HCT116 (cell line): ENCODE measurements at regions not wholly inside any gene's neighbourhood (a gene's known extent, or its start where the extent isn't known, plus 50 kb on each side); places are given as distances from the start of the nearest gene placed in this dataset.

Experiments
- ATAC-seq: fragments of 200-7000 bp; cut with Tn5 transposase; 2 replicates; pipeline ENCODE4 v1.9.1; 2020; ENCODE audit warnings: mild to moderate bottlenecking, moderate library complexity
- BruUV-seq: library from RNA; stranded (reverse); fragments of 400-500 nt; replicated peaks from 2 replicates; lab custom pipeline; 2021; lab: Mats Ljungman, UMichigan
- CTCF ChIA-PET: fragments of 300-600 bp; sonication (Branson Sonifier 250); formaldehyde crosslinking; loops from one replicate; lab custom pipeline; 2021; ENCODE audit warnings: antibody characterized with exemption; lab: Charles Lee
- POLR2A ChIA-PET: fragments of 300-600, 350-600 bp; sonication (Branson Sonifier 250); formaldehyde crosslinking; loops from one replicate; lab custom pipeline; 2021; ENCODE audit warnings: antibody characterized with exemption; lab: Charles Lee
- RAD21 ChIA-PET, 2 experiments: fragments of 300-600 bp; sonication (Branson Sonifier 250); formaldehyde crosslinking; loops; one replicate each; lab custom pipeline; 2023; ENCODE audit warnings: low total read pairs in 2 of 2; ENCODE audit not compliant: uncharacterized antibody in 2 of 2, unreplicated experiment in 2 of 2, low non-redundant PET in 1 of 2; lab: Charles Lee
- DNase-seq: peaks from one replicate; pipeline ENCODE4 v3.0.0-alpha.2; 2010; ENCODE audit warnings: low read depth, low spot score
- H2AFZ ChIP-seq: fragments of 200-600 bp; shearing (Covaris generic), sonication (generic); 2 replicates; pipeline ENCODE4 v1.6.1; 2017; ENCODE audit warnings: low read depth, mixed run types, mixed read lengths, antibody characterized with exemption, low read length; ENCODE audit not compliant: poor library complexity, severe bottlenecking
- H3K27ac ChIP-seq: 2 replicates; pipeline ENCODE4 v1.5.1; 2012; ENCODE audit warnings: low read depth, low read length
- H3K27me3 ChIP-seq: fragments of 200-600 bp; sonication (generic); 2 replicates; pipeline ENCODE4 v1.6.1; 2016; ENCODE audit warnings: mixed run types, low read length, mixed read lengths; ENCODE audit not compliant: insufficient read depth
- H3K36me3 ChIP-seq, 2 experiments: fragments of 200-500 bp in 1 of 2; fragments of 200-600 bp in 1 of 2; sonication (Bioruptor generic) in 1 of 2; sonication (generic) in 1 of 2; 2 replicates each; pipeline versions ENCODE4 v1.5.1 to v1.6.1; 2014 to 2016; ENCODE audit warnings: low read length in 2 of 2, inconsistent platforms in 1 of 2, mixed read lengths in 1 of 2, mixed run types in 1 of 2; ENCODE audit not compliant: insufficient read depth in 2 of 2, control insufficient read depth in 1 of 2
- H3K4me1 ChIP-seq, 2 experiments: fragments of 200-600 bp in 1 of 2; sonication (generic) in 1 of 2; 2 replicates each; pipeline versions ENCODE4 v1.5.1 to v1.6.1; 2012 to 2017; ENCODE audit warnings: low read length in 2 of 2, inconsistent platforms in 1 of 2, mild to moderate bottlenecking in 1 of 2, mixed read lengths in 1 of 2, mixed run types in 1 of 2, moderate library complexity in 1 of 2; ENCODE audit not compliant: insufficient read depth in 2 of 2, control insufficient read depth in 1 of 2
- H3K4me2 ChIP-seq: fragments of 200-600 bp; sonication (generic); 2 replicates; pipeline ENCODE4 v1.6.1; 2017; ENCODE audit warnings: mixed run types, low read length, mixed read lengths
- H3K4me3 ChIP-seq, 2 experiments: fragments of 200-600 bp in 1 of 2; sonication (generic) in 1 of 2; replicated peaks in 1 of 2; 2 replicates each; pipeline ENCODE4 v1.5.1; 2011 to 2016; ENCODE audit warnings: low read length in 2 of 2, control low read depth in 1 of 2, low read depth in 1 of 2, mild to moderate bottlenecking in 1 of 2, mixed read lengths in 1 of 2, mixed run types in 1 of 2
- H3K79me2 ChIP-seq: fragments of 200-600 bp; sonication (generic); 2 replicates; pipeline ENCODE4 v1.6.1; 2017; ENCODE audit warnings: mild to moderate bottlenecking, mixed run types, low read length, moderate library complexity, mixed read lengths; ENCODE audit not compliant: insufficient read depth
- H3K9ac ChIP-seq: fragments of 200-600 bp; sonication (generic); 2 replicates; pipeline ENCODE4 v1.6.1; 2016; ENCODE audit warnings: low read length, mixed read lengths
- H3K9me2 ChIP-seq: fragments of 200-600 bp; sonication (generic), shearing (Covaris generic); 2 replicates; pipeline ENCODE4 v1.6.1; 2017; ENCODE audit warnings: mixed run types, mild to moderate bottlenecking, moderate library complexity; ENCODE audit not compliant: insufficient read depth
- H3K9me3 ChIP-seq, 2 experiments: fragments of 200-500 bp in 1 of 2; fragments of 200-600 bp in 1 of 2; sonication (Bioruptor generic) in 1 of 2; sonication (generic) in 1 of 2; 2 replicates each; pipeline ENCODE4 v1.6.1; 2014 to 2017; ENCODE audit warnings: low read length in 2 of 2, mixed read lengths in 2 of 2, inconsistent platforms in 1 of 2, low read depth in 1 of 2, mild to moderate bottlenecking in 1 of 2, mixed run types in 1 of 2, moderate library complexity in 1 of 2; ENCODE audit not compliant: control insufficient read depth in 1 of 2, insufficient read depth in 1 of 2
- H4K20me1 ChIP-seq: fragments of 200-600 bp; sonication (generic), shearing (Covaris generic); 2 replicates; pipeline ENCODE4 v1.6.1; 2017; ENCODE audit warnings: mixed run types, mild to moderate bottlenecking, moderate library complexity; ENCODE audit not compliant: insufficient read depth
- CEBPB ChIP-seq: IDR thresholded peaks from 2 replicates; pipeline ENCODE4 v1.6.1; 2012; ENCODE audit warnings: low read depth
- EGR1 ChIP-seq: IDR thresholded peaks from 2 replicates; pipeline ENCODE4 v1.6.1; 2012; ENCODE audit warnings: low read depth
- ELF1 ChIP-seq: IDR thresholded peaks from 2 replicates; pipeline ENCODE4 v1.6.1; 2012; ENCODE audit warnings: low read depth, borderline replicate concordance
- EZH2 ChIP-seq: fragments of 200-600 bp; sonication (generic); IDR thresholded peaks from 2 replicates; pipeline ENCODE4 v1.6.1; 2017; ENCODE audit warnings: antibody characterized with exemption, mixed run types
- RAD21 ChIP-seq: IDR thresholded peaks from 2 replicates; pipeline ENCODE4 v1.6.1; 2012; ENCODE audit warnings: low read depth, mild to moderate bottlenecking
- TCF7L2 ChIP-seq: IDR thresholded peaks from 2 replicates; pipeline ENCODE4 v1.7.0; 2011; ENCODE audit warnings: borderline replicate concordance, inconsistent platforms; ENCODE audit not compliant: insufficient read depth, insufficient read length; ENCODE audit errors: extremely low read depth
- ZNF274 ChIP-seq: fragments of 200-500 bp; sonication (Bioruptor generic); IDR thresholded peaks from 2 replicates; pipeline ENCODE4 v1.6.1; 2014; ENCODE audit warnings: mild to moderate bottlenecking, low read depth, low read length, inconsistent platforms
- intact Hi-C: fragments of 100-400 bp; cut with micrococcal nuclease; formaldehyde crosslinking; loops from 2 replicates; pipeline ENCODE4 v1.10.0; 2022
- TF ChIP-seq, protein P1 (sequence below), 3 experiments: fragments of 200-600 bp in 1 of 3; sonication (generic) in 1 of 3; IDR thresholded peaks in 2 of 3; conservative IDR thresholded peaks in 1 of 3; 2 replicates each; pipeline ENCODE4 v1.5.1; 2012 to 2017; ENCODE audit warnings: low read depth in 2 of 3, low read length in 2 of 3, antibody characterized with exemption in 1 of 3, borderline replicate concordance in 1 of 3, control low read depth in 1 of 3, mild to moderate bottlenecking in 1 of 3, mixed read lengths in 1 of 3, mixed run types in 1 of 3, moderate library complexity in 1 of 3; ENCODE audit not compliant: insufficient read depth in 1 of 3
- TF ChIP-seq, protein P2 (sequence below): IDR thresholded peaks from 2 replicates; pipeline ENCODE4 v1.6.1; 2012
- TF ChIP-seq, protein P3 (sequence below): IDR thresholded peaks from 2 replicates; pipeline ENCODE4 v1.6.1; 2012
- TF ChIP-seq, protein P4 (sequence below): IDR thresholded peaks from 2 replicates; pipeline ENCODE4 v1.6.1; 2012; ENCODE audit warnings: low read depth

DNA sequence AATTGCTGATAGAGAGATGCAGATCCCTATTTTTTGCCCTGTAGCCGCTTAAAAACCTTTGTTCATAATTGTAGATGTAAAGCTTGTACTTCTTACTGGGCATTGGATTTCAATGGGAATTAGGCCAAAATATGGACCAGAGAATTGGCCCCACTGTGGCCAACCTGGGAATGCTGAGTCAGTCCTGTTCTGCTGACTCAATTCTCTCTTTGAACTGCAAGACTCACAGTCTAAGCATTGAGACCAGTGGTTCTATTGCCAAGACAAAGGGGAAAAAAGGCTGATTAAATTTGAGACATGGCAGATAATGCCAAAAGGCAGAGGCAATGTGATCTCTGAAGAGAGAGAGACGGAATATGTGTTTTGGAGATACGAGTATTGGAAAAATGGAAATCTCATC is 72.5 kb upstream of the UBL3 start:
- no peak for DNase-seq

DNA sequence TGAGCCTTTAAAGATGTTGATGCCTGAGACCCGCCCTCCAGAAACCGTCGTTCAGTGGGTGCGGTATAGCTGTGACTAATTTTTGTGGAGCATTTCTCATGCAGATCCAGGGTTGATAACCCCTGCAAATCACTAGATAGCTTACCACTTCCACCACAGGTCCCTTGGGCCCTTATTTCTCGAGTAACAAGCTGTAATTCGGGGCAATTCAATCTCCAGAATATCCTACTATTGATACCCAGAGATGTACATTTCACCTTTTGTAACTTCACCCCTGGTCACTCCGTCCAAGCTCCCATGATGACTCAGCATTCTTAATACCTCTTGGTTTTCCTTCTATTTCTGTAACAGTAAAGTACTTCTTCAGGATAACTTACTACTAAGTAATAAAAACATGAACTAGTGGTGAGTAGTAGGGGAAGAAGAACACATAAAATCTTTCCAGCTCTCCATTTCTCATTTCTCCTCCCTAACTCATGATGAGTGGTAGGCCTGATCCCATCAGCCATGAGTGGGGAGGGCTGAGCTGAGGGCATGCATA is 71.9 kb upstream of the UBL3 start:
- no peak overlapping the region for H3K27ac ChIP-seq
- H3K9me3 ChIP-seq = no peaks in the 10 kb centered on the region
- no peak overlapping the region for H3K4me3 ChIP-seq
- H2AFZ ChIP-seq = peak overlapping the region; percentile 81
- no peaks in the 10 kb centered on the region for H3K36me3 ChIP-seq
- no TSS peak for BruUV-seq
- no peaks in the 10 kb centered on the region for H3K9me2 ChIP-seq
- H3K9ac ChIP-seq = no peak overlapping the region
- peak overlapping the region; percentile 11; the same call in 1 of the 2 replicates for H3K4me2 ChIP-seq
- no peaks in the 10 kb centered on the region for H3K27me3 ChIP-seq
- ChIA-PET POLR2A (no interaction called here), RAD21 (no interaction called here), CTCF (no interaction called here)
- peaks cover 45 to 72% of the 10 kb centered on the region in 2 experiments for H3K4me1 ChIP-seq
- no peaks in the 10 kb centered on the region for H4K20me1 ChIP-seq
- DNase-seq (no peak), ATAC-seq (no peak)
- intact Hi-C loops = loop anchor here (10.0 kb wide), 1 partner anchor 192 kb away; no protein-coding TSS in a partner anchor
- no peaks in the 10 kb centered on the region for H3K79me2 ChIP-seq
- TF ChIP-seq CEBPB (no peak), ZNF274 (no peak), RAD21 (no peak), ELF1 (no peak), EZH2 (no peak), EGR1 (no peak)
- TF ChIP-seq, protein P1, sequence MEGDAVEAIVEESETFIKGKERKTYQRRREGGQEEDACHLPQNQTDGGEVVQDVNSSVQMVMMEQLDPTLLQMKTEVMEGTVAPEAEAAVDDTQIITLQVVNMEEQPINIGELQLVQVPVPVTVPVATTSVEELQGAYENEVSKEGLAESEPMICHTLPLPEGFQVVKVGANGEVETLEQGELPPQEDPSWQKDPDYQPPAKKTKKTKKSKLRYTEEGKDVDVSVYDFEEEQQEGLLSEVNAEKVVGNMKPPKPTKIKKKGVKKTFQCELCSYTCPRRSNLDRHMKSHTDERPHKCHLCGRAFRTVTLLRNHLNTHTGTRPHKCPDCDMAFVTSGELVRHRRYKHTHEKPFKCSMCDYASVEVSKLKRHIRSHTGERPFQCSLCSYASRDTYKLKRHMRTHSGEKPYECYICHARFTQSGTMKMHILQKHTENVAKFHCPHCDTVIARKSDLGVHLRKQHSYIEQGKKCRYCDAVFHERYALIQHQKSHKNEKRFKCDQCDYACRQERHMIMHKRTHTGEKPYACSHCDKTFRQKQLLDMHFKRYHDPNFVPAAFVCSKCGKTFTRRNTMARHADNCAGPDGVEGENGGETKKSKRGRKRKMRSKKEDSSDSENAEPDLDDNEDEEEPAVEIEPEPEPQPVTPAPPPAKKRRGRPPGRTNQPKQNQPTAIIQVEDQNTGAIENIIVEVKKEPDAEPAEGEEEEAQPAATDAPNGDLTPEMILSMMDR (IDR thresholded peaks at IDR 0.05 in 2 of 3, conservative IDR thresholded peaks at IDR 0.05 in 1 of 3; ENCODE audit: borderline replicate concordance in 1 of 3, insufficient read depth in 1 of 3, low read depth in 2 of 3, low read length in 2 of 3) = no peak
- TF ChIP-seq, protein P2, sequence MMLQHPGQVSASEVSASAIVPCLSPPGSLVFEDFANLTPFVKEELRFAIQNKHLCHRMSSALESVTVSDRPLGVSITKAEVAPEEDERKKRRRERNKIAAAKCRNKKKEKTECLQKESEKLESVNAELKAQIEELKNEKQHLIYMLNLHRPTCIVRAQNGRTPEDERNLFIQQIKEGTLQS = no peak
- TF ChIP-seq, protein P3, sequence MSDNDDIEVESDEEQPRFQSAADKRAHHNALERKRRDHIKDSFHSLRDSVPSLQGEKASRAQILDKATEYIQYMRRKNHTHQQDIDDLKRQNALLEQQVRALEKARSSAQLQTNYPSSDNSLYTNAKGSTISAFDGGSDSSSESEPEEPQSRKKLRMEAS = no peak
- TF ChIP-seq, protein P4, sequence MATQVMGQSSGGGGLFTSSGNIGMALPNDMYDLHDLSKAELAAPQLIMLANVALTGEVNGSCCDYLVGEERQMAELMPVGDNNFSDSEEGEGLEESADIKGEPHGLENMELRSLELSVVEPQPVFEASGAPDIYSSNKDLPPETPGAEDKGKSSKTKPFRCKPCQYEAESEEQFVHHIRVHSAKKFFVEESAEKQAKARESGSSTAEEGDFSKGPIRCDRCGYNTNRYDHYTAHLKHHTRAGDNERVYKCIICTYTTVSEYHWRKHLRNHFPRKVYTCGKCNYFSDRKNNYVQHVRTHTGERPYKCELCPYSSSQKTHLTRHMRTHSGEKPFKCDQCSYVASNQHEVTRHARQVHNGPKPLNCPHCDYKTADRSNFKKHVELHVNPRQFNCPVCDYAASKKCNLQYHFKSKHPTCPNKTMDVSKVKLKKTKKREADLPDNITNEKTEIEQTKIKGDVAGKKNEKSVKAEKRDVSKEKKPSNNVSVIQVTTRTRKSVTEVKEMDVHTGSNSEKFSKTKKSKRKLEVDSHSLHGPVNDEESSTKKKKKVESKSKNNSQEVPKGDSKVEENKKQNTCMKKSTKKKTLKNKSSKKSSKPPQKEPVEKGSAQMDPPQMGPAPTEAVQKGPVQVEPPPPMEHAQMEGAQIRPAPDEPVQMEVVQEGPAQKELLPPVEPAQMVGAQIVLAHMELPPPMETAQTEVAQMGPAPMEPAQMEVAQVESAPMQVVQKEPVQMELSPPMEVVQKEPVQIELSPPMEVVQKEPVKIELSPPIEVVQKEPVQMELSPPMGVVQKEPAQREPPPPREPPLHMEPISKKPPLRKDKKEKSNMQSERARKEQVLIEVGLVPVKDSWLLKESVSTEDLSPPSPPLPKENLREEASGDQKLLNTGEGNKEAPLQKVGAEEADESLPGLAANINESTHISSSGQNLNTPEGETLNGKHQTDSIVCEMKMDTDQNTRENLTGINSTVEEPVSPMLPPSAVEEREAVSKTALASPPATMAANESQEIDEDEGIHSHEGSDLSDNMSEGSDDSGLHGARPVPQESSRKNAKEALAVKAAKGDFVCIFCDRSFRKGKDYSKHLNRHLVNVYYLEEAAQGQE = no peak

More for the DNA sequence above, 72.5 kb upstream of the UBL3 start:
- intact Hi-C loops = loop anchor here (10.0 kb wide), 1 partner anchor 192 kb away; no protein-coding TSS in a partner anchor
- Histone ChIP-seq H3K9ac (no peak overlapping the region), H2AFZ (peak overlapping the region; percentile 5), H3K9me2 (no peaks in the 10 kb centered on the region), H3K36me3 (no peaks in the 10 kb centered on the region), H3K4me2 (peak overlapping the region; percentile 52), H4K20me1 (no peaks in the 10 kb centered on the region), H3K9me3 (no peaks in the 10 kb centered on the region), H3K27ac (peak overlapping the region; percentile 78; the same call in 1 of the 2 replicates), H3K27me3 (no peaks in the 10 kb centered on the region), H3K4me3 (no peak overlapping the region), H3K4me1 (peaks cover 45 to 72% of the 10 kb centered on the region in 2 experiments), H3K79me2 (no peaks in the 10 kb centered on the region)
- ChIA-PET POLR2A (no interaction called here), RAD21 (interaction anchor here in 1 of 2 experiments (1.4 kb wide), 1 partner anchor 72 kb away, joined by 4 read pairs; the partner anchor contains the start of gene UBL3), CTCF (interaction anchor here (1.9 to 2.8 kb wide), 2 partner anchors 13 to 73 kb away, joined by 14 to 15 read pairs; partner anchors contain the start of gene UBL3)
- no TSS peak for BruUV-seq
- TF ChIP-seq TCF7L2 (peak; percentile 21), CEBPB (no peak)
- no peak for ATAC-seq
